Mesendoderm (in vitro differentiated cells): ENCODE measurements at regions not wholly inside any gene's neighbourhood (a gene's known extent, or its start where the extent isn't known, plus 50 kb on each side); places are given as distances from the start of the nearest gene placed in this dataset.
"Not testable (repeated sequence)": the region's sequence is repeated elsewhere in the genome, so short reads cannot be mapped to it uniquely, and the experiment has no call there.

Experiments
- DNase-seq: peaks from one replicate; pipeline ENCODE4 v3.0.0; 2013
- H2AK5ac ChIP-seq: 2 replicates; pipeline ENCODE4 v1.6.1; 2013; ENCODE audit warnings: low read length, inconsistent platforms
- H2BK120ac ChIP-seq: 2 replicates; pipeline ENCODE4 v1.6.1; 2013; ENCODE audit warnings: low read depth, mild to moderate bottlenecking, low read length, moderate library complexity, mixed read lengths
- H2BK15ac ChIP-seq: replicated peaks from 2 replicates; pipeline ENCODE4 v1.6.1; 2013; ENCODE audit warnings: low read depth, mild to moderate bottlenecking, moderate library complexity
- H2BK5ac ChIP-seq: 2 replicates; pipeline ENCODE4 v1.6.1; 2013; ENCODE audit warnings: low read length, inconsistent platforms
- H3K18ac ChIP-seq: 2 replicates; pipeline ENCODE4 v1.6.1; 2013; ENCODE audit warnings: mild to moderate bottlenecking, low read length, mixed read lengths
- H3K23ac ChIP-seq: one replicate; pipeline ENCODE4 v1.6.1; 2013; ENCODE audit warnings: low read length
- H3K27ac ChIP-seq: 2 replicates; pipeline ENCODE4 v1.5.1; 2013; ENCODE audit warnings: low read depth, mild to moderate bottlenecking, inconsistent platforms, low read length, moderate library complexity
- H3K27me3 ChIP-seq: 2 replicates; pipeline ENCODE4 v1.6.1; 2013; ENCODE audit warnings: low read length, control low read depth, mild to moderate bottlenecking, inconsistent platforms; ENCODE audit not compliant: insufficient read depth, poor library complexity
- H3K36me3 ChIP-seq: 2 replicates; pipeline ENCODE4 v1.6.1; 2013; ENCODE audit warnings: low read length, inconsistent platforms; ENCODE audit not compliant: control insufficient read depth, insufficient read depth
- H3K4ac ChIP-seq: one replicate; pipeline ENCODE4 v1.6.1; 2013; ENCODE audit warnings: low read depth, mild to moderate bottlenecking, low read length, moderate library complexity
- H3K4me1 ChIP-seq: 2 replicates; pipeline ENCODE4 v1.6.1; 2013; ENCODE audit warnings: low read depth, low read length, inconsistent platforms; ENCODE audit not compliant: control insufficient read depth
- H3K4me2 ChIP-seq: 2 replicates; pipeline ENCODE4 v1.6.1; 2013; ENCODE audit warnings: low read length
- H3K4me3 ChIP-seq: 2 replicates; pipeline ENCODE4 v1.5.1; 2013; ENCODE audit warnings: mild to moderate bottlenecking, low read length
- H3K56ac ChIP-seq: one replicate; pipeline ENCODE4 v1.6.1; 2013; ENCODE audit warnings: low read length
- H3K79me1 ChIP-seq: 2 replicates; pipeline ENCODE4 v1.6.1; 2013; ENCODE audit warnings: low read length, inconsistent platforms
- H3K79me2 ChIP-seq: 2 replicates; pipeline ENCODE4 v1.6.1; 2013; ENCODE audit warnings: mild to moderate bottlenecking, low read length; ENCODE audit not compliant: control insufficient read depth, insufficient read depth
- H3K9ac ChIP-seq: 2 replicates; pipeline ENCODE4 v1.6.1; 2013; ENCODE audit warnings: low read length, inconsistent platforms
- H4K5ac ChIP-seq: one replicate; pipeline ENCODE4 v1.6.1; 2013; ENCODE audit warnings: low read length
- H4K8ac ChIP-seq: one replicate; pipeline ENCODE4 v1.6.1; 2013; ENCODE audit warnings: low read depth, mild to moderate bottlenecking, control low read depth, low read length, moderate library complexity
- WGBS: extraction: QIAGEN DNeasy Blood & Tissue Kit; methylation state at CpG from one replicate; pipeline ENCODE4 v1.1.7; 2013; ENCODE audit warnings: low lambda C conversion rate, missing lambda C conversion rate; ENCODE audit not compliant: insufficient coverage; ENCODE audit errors: extremely low coverage; 5-methylcytosine and 5-hydroxymethylcytosine counted together

DNA sequence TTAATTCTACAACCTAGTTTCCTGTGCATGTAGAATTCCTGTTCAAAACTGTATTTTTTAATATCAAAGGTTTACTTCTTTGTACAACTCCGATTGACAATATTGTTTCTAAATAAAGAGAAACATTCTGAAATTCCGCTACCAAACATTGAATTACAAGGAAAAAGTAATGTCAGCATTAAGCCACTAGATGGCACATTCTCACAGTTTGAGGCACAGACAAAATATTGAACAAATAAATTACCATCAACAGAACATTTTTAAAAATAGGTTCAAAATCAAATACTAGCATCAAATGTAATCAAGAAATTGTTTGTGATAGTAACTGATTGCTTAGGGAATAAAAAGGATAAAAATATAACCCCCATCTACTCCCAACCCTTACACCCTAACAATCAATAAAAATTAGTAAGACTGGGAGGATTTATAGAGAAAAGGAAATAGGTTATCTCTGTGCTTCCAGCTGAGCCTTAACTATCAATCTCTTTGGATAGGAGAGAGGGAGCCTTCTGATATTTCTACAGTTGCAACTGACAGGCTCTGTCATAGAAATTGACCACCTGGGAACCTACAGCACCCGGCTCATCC is 86.6 kb upstream of the C7orf33 start:
- no peaks in the 10 kb centered on the region for H3K79me1 ChIP-seq
- no peak overlapping the region for H3K23ac ChIP-seq
- no peak overlapping the region for H3K27ac ChIP-seq
- DNase-seq: no peak
- no peak overlapping the region for H3K9ac ChIP-seq
- no peak overlapping the region for H2BK120ac ChIP-seq
- no peak overlapping the region for H4K8ac ChIP-seq
- H3K4ac ChIP-seq: no peak overlapping the region
- no peaks in the 10 kb centered on the region for H3K79me2 ChIP-seq
- no peak overlapping the region for H3K4me3 ChIP-seq
- H3K18ac ChIP-seq: no peak overlapping the region
- no CpG with 5 or more reads among the region's 3 CpGs for WGBS
- no peaks in the 10 kb centered on the region for H3K36me3 ChIP-seq
- H3K56ac ChIP-seq: no peak overlapping the region
- H3K4me1 ChIP-seq: peaks cover 3% of the 10 kb centered on the region
- H2BK15ac ChIP-seq: no peak overlapping the region
- no peak overlapping the region for H4K5ac ChIP-seq
- no peak overlapping the region for H3K4me2 ChIP-seq
- H2BK5ac ChIP-seq: no peak overlapping the region
- H3K27me3 ChIP-seq: no peaks in the 10 kb centered on the region
- H2AK5ac ChIP-seq: no peak overlapping the region

DNA sequence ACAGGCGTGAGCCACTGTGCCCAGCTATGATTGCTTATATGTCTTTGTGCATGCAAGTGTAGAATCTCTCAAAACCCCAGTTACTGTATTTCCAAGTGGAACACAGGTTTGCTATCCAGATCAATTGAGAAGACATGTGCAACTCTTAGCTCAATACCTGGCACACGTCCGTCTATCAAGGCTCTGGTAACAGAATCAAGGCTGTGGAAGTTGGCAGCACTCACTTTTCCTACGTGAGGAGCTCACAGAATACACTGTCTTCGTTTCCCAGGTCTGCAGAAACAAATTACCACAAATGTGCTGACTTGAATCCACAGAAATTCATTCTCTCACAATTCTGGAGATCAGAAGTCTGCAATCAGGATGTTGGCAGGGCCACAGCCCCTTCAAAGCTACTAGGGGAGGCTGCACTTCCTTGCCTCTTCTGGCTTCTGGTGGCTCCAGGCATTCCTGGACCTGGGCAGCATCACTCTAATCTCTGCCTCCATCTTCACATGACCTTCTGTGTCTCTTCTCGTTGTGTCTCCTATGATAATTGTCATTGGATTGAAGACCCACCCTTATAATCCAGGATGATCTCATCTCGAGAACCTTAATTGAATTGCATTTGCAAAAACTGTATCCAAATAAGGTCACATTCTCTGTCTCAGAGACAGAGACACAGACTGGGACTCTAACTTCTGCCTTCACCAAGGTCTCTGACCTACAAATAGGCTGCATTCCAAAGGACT is 84.8 kb upstream of the C7orf33 start:
- Histone ChIP-seq H3K79me1 (no peaks in the 10 kb centered on the region), H3K27me3 (no peaks in the 10 kb centered on the region), H3K56ac (no peak overlapping the region), H2BK5ac (no peak overlapping the region), H3K27ac (no peak overlapping the region), H2BK120ac (no peak overlapping the region), H3K36me3 (no peaks in the 10 kb centered on the region), H3K79me2 (no peaks in the 10 kb centered on the region), H3K23ac (no peak overlapping the region), H3K4ac (no peak overlapping the region), H2AK5ac (no peak overlapping the region), H3K18ac (no peak overlapping the region), H3K4me3 (no peak overlapping the region), H4K8ac (no peak overlapping the region), H3K9ac (no peak overlapping the region), H2BK15ac (no peak overlapping the region), H3K4me2 (no peak overlapping the region), H3K4me1 (peaks cover 3% of the 10 kb centered on the region), H4K5ac (no peak overlapping the region)
- no CpG with 5 or more reads among the region's 7 CpGs for WGBS
- no peak for DNase-seq

GRCh38 chr7:148507064-148507573 is 83.4 kb upstream of the C7orf33 start:
- no CpG with 5 or more reads among the region's 7 CpGs for WGBS
- not testable (repeated sequence) for H3K79me2 ChIP-seq, DNase-seq, H3K4ac ChIP-seq, H3K27ac ChIP-seq, H3K27me3 ChIP-seq, H2AK5ac ChIP-seq, H2BK15ac ChIP-seq, H2BK5ac ChIP-seq, H4K8ac ChIP-seq, H4K5ac ChIP-seq, H2BK120ac ChIP-seq, H3K4me3 ChIP-seq, H3K4me2 ChIP-seq, H3K18ac ChIP-seq, H3K23ac ChIP-seq, H3K9ac ChIP-seq, H3K4me1 ChIP-seq, H3K36me3 ChIP-seq, H3K56ac ChIP-seq, H3K79me1 ChIP-seq

GRCh38 chr7:148507787-148508186 is 82.8 kb upstream of the C7orf33 start:
- Histone ChIP-seq H2BK5ac (no peak overlapping the region), H3K36me3 (no peaks in the 10 kb centered on the region), H2BK120ac (no peak overlapping the region), H4K8ac (no peak overlapping the region), H3K4me3 (no peak overlapping the region), H3K27ac (no peak overlapping the region), H3K4me1 (no peaks in the 10 kb centered on the region), H2BK15ac (no peak overlapping the region), H3K23ac (no peak overlapping the region), H3K56ac (no peak overlapping the region), H3K4ac (no peak overlapping the region), H3K9ac (no peak overlapping the region), H2AK5ac (no peak overlapping the region), H4K5ac (no peak overlapping the region), H3K4me2 (no peak overlapping the region), H3K27me3 (no peaks in the 10 kb centered on the region), H3K79me2 (no peaks in the 10 kb centered on the region), H3K79me1 (no peaks in the 10 kb centered on the region), H3K18ac (no peak overlapping the region)
- WGBS: no CpG with 5 or more reads among the region's 7 CpGs
- no peak for DNase-seq

- H3K9ac ChIP-seq: no peak overlapping the region
- H3K27me3 ChIP-seq: no peaks in the 10 kb centered on the region
- H3K4me2 ChIP-seq: no peak overlapping the region
- H3K18ac ChIP-seq: no peak overlapping the region
- no peak for DNase-seq
- H3K4me1 ChIP-seq: peaks cover 2% of the 10 kb centered on the region
- no peak overlapping the region for H2BK15ac ChIP-seq
- H3K4me3 ChIP-seq: no peak overlapping the region
- no peaks in the 10 kb centered on the region for H3K79me2 ChIP-seq
- H2BK120ac ChIP-seq: no peak overlapping the region
- H3K56ac ChIP-seq: no peak overlapping the region
- H3K4ac ChIP-seq: no peak overlapping the region
- no peaks in the 10 kb centered on the region for H3K79me1 ChIP-seq
- H4K8ac ChIP-seq: peak overlapping the region; percentile 39
- no peak overlapping the region for H2BK5ac ChIP-seq
- H4K5ac ChIP-seq: no peak overlapping the region
- no peaks in the 10 kb centered on the region for H3K36me3 ChIP-seq
- H3K27ac ChIP-seq: no peak overlapping the region
- no peak overlapping the region for H2AK5ac ChIP-seq
- H3K23ac ChIP-seq: no peak overlapping the region
- WGBS: no CpG with 5 or more reads among the region's 4 CpGs
Measured at GRCh38 chr7:148514236-148514635, 76.3 kb upstream of the C7orf33 start.
